H1 (cell line): ENCODE measurements at regions not wholly inside any gene's neighbourhood (a gene's known extent, or its start where the extent isn't known, plus 50 kb on each side); places are given as distances from the start of the nearest gene placed in this dataset.

Experiments used
- CTCF ChIA-PET: fragments of 300-600 bp; sonication (Branson Sonifier 250); formaldehyde crosslinking; loops from one replicate; lab custom pipeline; 2021; ENCODE audit not compliant: partially characterized antibody; lab: Charles Lee
- POLR2A ChIA-PET: fragments of 300-600 bp; sonication (Branson Sonifier 250); formaldehyde crosslinking; loops from one replicate; lab custom pipeline; 2021; ENCODE audit warnings: inconsistent platforms; ENCODE audit not compliant: partially characterized antibody; lab: Charles Lee
- DNase-seq, 2 experiments: peaks; one replicate each; pipeline versions ENCODE4 v3.0.0 to v3.0.0-alpha.2; 2010 to 2022; ENCODE audit warnings: low spot score in 2 of 2, low read depth in 1 of 2, mixed read lengths in 1 of 2
- FAIRE-seq: peaks from 2 replicates; lab custom pipeline; 2011; peaks lifted over from hg19 to GRCh38; lab: Jason Lieb, UNC
- H2AFZ ChIP-seq: 2 replicates; pipeline ENCODE4 v1.8.1; 2012; ENCODE audit warnings: low read length, inconsistent platforms
- H2AK5ac ChIP-seq: 2 replicates; pipeline ENCODE4 v1.6.1; 2013; ENCODE audit warnings: low read depth, low read length
- H2BK120ac ChIP-seq: replicated peaks from 2 replicates; pipeline ENCODE3; 2013; ENCODE audit warnings: low read depth, low read length, inconsistent platforms
- H2BK12ac ChIP-seq: 2 replicates; pipeline ENCODE4 v1.6.1; 2013; ENCODE audit warnings: low read depth, low read length
- H2BK15ac ChIP-seq: 2 replicates; pipeline ENCODE4 v1.6.1; 2013; ENCODE audit warnings: low read length
- H2BK20ac ChIP-seq: 2 replicates; pipeline ENCODE4 v1.6.1; 2013; ENCODE audit warnings: low read length
- H2BK5ac ChIP-seq: 2 replicates; pipeline ENCODE4 v1.6.1; 2013; ENCODE audit warnings: low read depth, low read length
- H3K14ac ChIP-seq: 2 replicates; pipeline ENCODE4 v1.6.1; 2013; ENCODE audit warnings: inconsistent platforms; ENCODE audit not compliant: insufficient read length
- H3K18ac ChIP-seq: 2 replicates; pipeline ENCODE4 v1.6.1; 2013; ENCODE audit warnings: low read length; ENCODE audit errors: extremely low read depth
- H3K23ac ChIP-seq: 2 replicates; pipeline ENCODE4 v1.6.1; 2013; ENCODE audit warnings: inconsistent platforms; ENCODE audit not compliant: insufficient read length
- H3K23me2 ChIP-seq: 2 replicates; pipeline ENCODE4 v1.6.1; 2013; ENCODE audit warnings: low read depth, low read length
- H3K27ac ChIP-seq: 2 replicates; pipeline ENCODE4 v1.6.1; 2011; ENCODE audit warnings: low read depth, low read length, inconsistent platforms
- H3K27me3 ChIP-seq, 4 experiments: replicated peaks in 1 of 4; 1 replicate in 1 of 4; 2 replicates in 3 of 4; pipeline versions ENCODE4 v1.6.1 to v1.8.1; 2011 to 2013; ENCODE audit warnings: low read length in 3 of 4, mild to moderate bottlenecking in 3 of 4, inconsistent platforms in 2 of 4, mixed read lengths in 2 of 4, moderate library complexity in 1 of 4; ENCODE audit not compliant: control insufficient read depth in 3 of 4, insufficient read depth in 3 of 4; ENCODE audit errors: extremely low read depth in 1 of 4
- H3K36me3 ChIP-seq, 4 experiments: 2 replicates each; pipeline versions ENCODE4 v1.6.1 to v1.8.1; 2011 to 2013; ENCODE audit warnings: mild to moderate bottlenecking in 4 of 4, low read length in 3 of 4, moderate library complexity in 2 of 4, control low read depth in 1 of 4, inconsistent platforms in 1 of 4; ENCODE audit not compliant: insufficient read depth in 4 of 4, control insufficient read depth in 2 of 4
- H3K4ac ChIP-seq: replicated peaks from 2 replicates; pipeline ENCODE3; 2013; ENCODE audit warnings: low read length, low read depth, mixed read lengths, inconsistent platforms; ENCODE audit not compliant: insufficient read length
- H3K4me1 ChIP-seq, 4 experiments: replicated peaks in 1 of 4; 1 replicate in 1 of 4; 2 replicates in 3 of 4; pipeline versions ENCODE4 v1.6.1 to v1.8.1; 2011 to 2013; ENCODE audit warnings: low read length in 3 of 4, inconsistent platforms in 2 of 4, mixed read lengths in 1 of 4; ENCODE audit not compliant: insufficient read depth in 4 of 4, control insufficient read depth in 3 of 4
- H3K4me2 ChIP-seq, 2 experiments: 2 replicates each; pipeline versions ENCODE4 v1.6.1 to v1.8.1; 2011 to 2013; ENCODE audit warnings: low read depth in 2 of 2, low read length in 2 of 2, control low read depth in 1 of 2, inconsistent platforms in 1 of 2, mild to moderate bottlenecking in 1 of 2; ENCODE audit not compliant: insufficient read depth in 1 of 2
- H3K4me3 ChIP-seq, 4 experiments: fragments of 200-600, 300-600 bp in 1 of 4; sonication (generic), shearing (Covaris generic), sonication (Bioruptor Twin) in 1 of 4; 2 replicates each; pipeline versions ENCODE4 v1.5.1 to v1.8.1; 2011 to 2016; ENCODE audit warnings: low read length in 4 of 4, low read depth in 3 of 4, control low read depth in 2 of 4, inconsistent platforms in 2 of 4, mild to moderate bottlenecking in 2 of 4, mixed read lengths in 1 of 4, moderate library complexity in 1 of 4; ENCODE audit not compliant: insufficient read depth in 2 of 4; ENCODE audit errors: extremely low read depth in 1 of 4
- H3K56ac ChIP-seq: replicated peaks from 2 replicates; pipeline ENCODE3; 2013; ENCODE audit warnings: low read depth, mild to moderate bottlenecking, mixed read lengths, low read length, inconsistent platforms; ENCODE audit not compliant: insufficient read length
- H3K79me1 ChIP-seq: 2 replicates; pipeline ENCODE4 v1.6.1; 2013; ENCODE audit warnings: low read depth, low read length, control low read depth
- H3K79me2 ChIP-seq, 2 experiments: 2 replicates each; pipeline versions ENCODE4 v1.6.1 to v1.8.1; 2012 to 2013; ENCODE audit warnings: low read length in 2 of 2, mild to moderate bottlenecking in 2 of 2, inconsistent platforms in 1 of 2; ENCODE audit not compliant: insufficient read depth in 2 of 2, control insufficient read depth in 1 of 2
- H3K9ac ChIP-seq, 4 experiments: replicated peaks in 1 of 4; 1 replicate in 1 of 4; 2 replicates in 3 of 4; pipeline versions ENCODE4 v1.6.1 to v1.8.1; 2011 to 2013; ENCODE audit warnings: low read depth in 3 of 4, low read length in 3 of 4, control low read depth in 2 of 4, mild to moderate bottlenecking in 2 of 4, moderate library complexity in 2 of 4, inconsistent platforms in 1 of 4; ENCODE audit errors: extremely low read depth in 1 of 4
- H3K9me3 ChIP-seq, 2 experiments: 2 replicates each; pipeline versions ENCODE4 v1.6.1 to v1.8.1; 2012 to 2013; ENCODE audit warnings: mild to moderate bottlenecking in 2 of 2, moderate library complexity in 2 of 2, control low read depth in 1 of 2, inconsistent platforms in 1 of 2, low read depth in 1 of 2, low read length in 1 of 2, mixed read lengths in 1 of 2; ENCODE audit not compliant: insufficient read depth in 2 of 2
- H4K20me1 ChIP-seq, 2 experiments: replicated peaks in 1 of 2; 2 replicates each; pipeline versions ENCODE3 to v1.8.1; 2011 to 2013; ENCODE audit warnings: inconsistent platforms in 2 of 2, low read length in 2 of 2, mild to moderate bottlenecking in 1 of 2; ENCODE audit not compliant: insufficient read depth in 2 of 2, control insufficient read depth in 1 of 2
- H4K5ac ChIP-seq: 2 replicates; pipeline ENCODE4 v1.6.1; 2013; ENCODE audit warnings: low read length, low read depth, mixed read lengths, inconsistent platforms; ENCODE audit not compliant: insufficient read length
- H4K8ac ChIP-seq: 2 replicates; pipeline ENCODE4 v1.8.0; 2013; ENCODE audit warnings: mild to moderate bottlenecking, moderate library complexity, low read length, inconsistent platforms; ENCODE audit not compliant: insufficient read depth; ENCODE audit errors: extremely low read depth
- H4K91ac ChIP-seq: replicated peaks from 2 replicates; pipeline ENCODE3; 2013; ENCODE audit warnings: low read length, mixed read lengths, inconsistent platforms; ENCODE audit not compliant: insufficient read length
- CEBPB ChIP-seq: IDR thresholded peaks from 2 replicates; pipeline ENCODE4 v1.6.1; 2012; ENCODE audit warnings: low read depth, low read length
- RXRA ChIP-seq: IDR thresholded peaks from 2 replicates; pipeline ENCODE4 v1.6.1; 2011; ENCODE audit warnings: low read depth, mild to moderate bottlenecking, low read length, moderate library complexity; ENCODE audit not compliant: insufficient read depth
- TEAD4 ChIP-seq: IDR thresholded peaks from 2 replicates; pipeline ENCODE4 v1.6.1; 2012; ENCODE audit warnings: low read depth, low read length, inconsistent platforms, mixed read lengths
- WGBS, 2 experiments: shearing (Covaris generic) in 1 of 2; methylation state at CpG; one replicate each; pipeline versions ENCODE4 v1.1.6 to v1.1.7; 2013 to 2015; ENCODE audit warnings: low lambda C conversion rate in 2 of 2, mixed read lengths in 2 of 2, inconsistent platforms in 1 of 2, low coverage in 1 of 2, missing lambda C conversion rate in 1 of 2; ENCODE audit not compliant: insufficient replicate concordance in 2 of 2, insufficient coverage in 1 of 2, insufficient read length in 1 of 2; ENCODE audit errors: extremely low coverage in 1 of 2, missing lambda C conversion rate in 1 of 2; 5-methylcytosine and 5-hydroxymethylcytosine counted together

DNA sequence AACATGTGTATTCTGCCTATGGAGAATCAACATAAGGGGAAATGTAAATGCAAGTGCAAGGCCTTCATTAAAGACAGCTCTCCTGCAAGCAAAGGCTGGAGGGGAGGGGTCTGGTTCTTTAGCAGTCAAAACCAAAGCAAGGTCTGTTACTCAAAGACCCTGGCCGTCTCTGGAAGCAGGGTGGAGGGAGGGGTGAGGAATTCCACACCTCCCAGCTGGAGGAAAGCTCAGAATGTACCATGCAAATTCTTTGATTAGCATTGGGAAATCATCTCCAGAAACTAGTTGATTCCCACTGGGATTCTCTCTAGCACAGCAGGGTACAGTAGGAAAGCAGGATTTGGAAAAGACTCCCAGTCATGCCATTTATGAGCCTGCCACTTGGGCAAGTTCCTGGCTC lies 77.3 kb upstream of the ASIC2 start:
- peak; percentile 56; the same call in 1 of the 2 replicates for TF ChIP-seq TEAD4
- no peak for TF ChIP-seq RXRA
- TF ChIP-seq CEBPB: peak; percentile 48; the same call in 1 of the 2 replicates
- TF ChIP-seq, all 59 proteins: peak for 2
- FAIRE-seq (peak; percentile 90), DNase-seq (no peak)
- Histone ChIP-seq H4K8ac (no peak overlapping the region), H3K9ac (no peak overlapping the region), H3K4me1 (peaks cover 0 to 12% (median 4%) of the 10 kb centered on the region in 4 experiments; a peak in 3 of 7 replicates), H3K4ac (no peak overlapping the region), H3K4me3 (no peak overlapping the region), H2AFZ (no peak overlapping the region), H3K79me2 (no peaks in the 10 kb centered on the region), H2AK5ac (no peak overlapping the region), H2BK120ac (no peak overlapping the region), H3K18ac (no peak overlapping the region), H3K79me1 (no peaks in the 10 kb centered on the region), H3K27ac (no peak overlapping the region), H2BK15ac (no peak overlapping the region), H2BK5ac (peak overlapping the region; percentile 28; the same call in 1 of the 2 replicates), H2BK12ac (no peak overlapping the region), H4K20me1 (no peaks in the 10 kb centered on the region), H3K36me3 (no peaks in the 10 kb centered on the region), H3K23ac (no peak overlapping the region), H4K91ac (no peak overlapping the region), H3K14ac (no peak overlapping the region), H3K4me2 (0 out of 4 replicates have a peak overlapping the region, but pooled peaks of 1 of the 2 experiments have one; percentile 3), H3K27me3 (no peaks in the 10 kb centered on the region), H3K23me2 (no peaks in the 10 kb centered on the region), H3K56ac (no peak overlapping the region), H4K5ac (no peak overlapping the region), H2BK20ac (no peak overlapping the region), H3K9me3 (no peaks in the 10 kb centered on the region)
- ChIA-PET CTCF (interaction anchor here (1.2 kb wide), 1 partner anchor 28 kb away, joined by 4 read pairs; no protein-coding TSS in a partner anchor), POLR2A (no interaction called here)
- WGBS, 2 experiments: 71% methylated on average over 1 of the region's 1 CpG; no CpG with 5 or more reads in 1 of the 2 experiments
